ENCODE measurements at regions not wholly inside any gene's neighbourhood (a gene's known extent, or its start where the extent isn't known, plus 50 kb on each side); places are given as distances from the start of the nearest gene placed in this dataset.

GRCh38 chrX:10021461-10022272 is 54.5 kb downstream of the CLDN34 start:
- peak; percentile 49 for ATAC-seq

- no peak for ATAC-seq
Measured at GRCh38 chrX:10022273-10022541, 55.0 kb downstream of the CLDN34 start.

GRCh38 chrX:10022580-10023245 is 55.6 kb downstream of the CLDN34 start:
- no peak for ATAC-seq

- no peak for ATAC-seq
Measured at GRCh38 chrX:10023821-10024220, 56.7 kb downstream of the CLDN34 start.

- ATAC-seq, result no peak
Measured at GRCh38 chrX:10025742-10026493, 58.8 kb downstream of the CLDN34 start.

- ATAC-seq, result no peak
Measured at GRCh38 chrX:10028283-10029104, 61.3 kb downstream of the CLDN34 start.

- ATAC-seq, result peak; percentile 92
Measured at GRCh38 chrX:10030570-10030969, 63.4 kb downstream of the CLDN34 start.

GRCh38 chrX:10031746-10032145 is 64.6 kb downstream of the CLDN34 start:
- no peak for ATAC-seq

- no peak for ATAC-seq
Measured at GRCh38 chrX:10032147-10032546, 65.0 kb downstream of the CLDN34 start.

GRCh38 chrX:10033375-10034007 is 66.3 kb downstream of the CLDN34 start:
- peak; percentile 26 for ATAC-seq

- no peak for ATAC-seq
Measured at GRCh38 chrX:10034740-10035260, 67.6 kb downstream of the CLDN34 start.

- no peak for ATAC-seq
Measured at GRCh38 chrX:10038585-10038984, 71.4 kb downstream of the CLDN34 start.

GRCh38 chrX:10039821-10040793 is 72.9 kb downstream of the CLDN34 start:
- no peak for ATAC-seq

GRCh38 chrX:10040961-10041360 is 73.8 kb downstream of the CLDN34 start:
- ATAC-seq, result no peak

GRCh38 chrX:10041383-10041782 is 74.2 kb downstream of the CLDN34 start:
- ATAC-seq, result peak; percentile 38

- ATAC-seq, result no peak
Measured at GRCh38 chrX:10042055-10042454, 74.9 kb downstream of the CLDN34 start.

GRCh38 chrX:10043386-10043785 is 76.2 kb downstream of the CLDN34 start:
- ATAC-seq, result no peak

GRCh38 chrX:10044021-10044420 is 76.9 kb downstream of the CLDN34 start:
- peak; percentile 65 for ATAC-seq

- peak; percentile 44 for ATAC-seq
Measured at GRCh38 chrX:10045327-10046000, 78.3 kb downstream of the CLDN34 start.

- ATAC-seq, result no peak
Measured at GRCh38 chrX:10047133-10047532, 80.0 kb downstream of the CLDN34 start.
